ENCODE measurements at regions not wholly inside any gene's neighbourhood (a gene's known extent, or its start where the extent isn't known, plus 50 kb on each side); places are given as distances from the start of the nearest gene placed in this dataset.

GRCh38 chr16:76059186-76059585, 218.0 kb upstream of the CNTNAP4 start:
- TF ChIP-seq CTCF (IDR thresholded peaks at IDR 0.05): no peak
- no peak overlapping the region for H3K9ac ChIP-seq (ENCODE audit: low read depth in 2 of 2, low read length in 2 of 2)
- H3K4me1 ChIP-seq: no peaks in the 10 kb centered on the region
- H3K36me3 ChIP-seq: no peaks in the 10 kb centered on the region
- intact Hi-C loops (cut with DNase I): no loop called here
- no peaks in the 10 kb centered on the region for H3K27me3 ChIP-seq
- H3K9me3 ChIP-seq: no peaks in the 10 kb centered on the region
- no peak overlapping the region for H3K27ac ChIP-seq
- no peak overlapping the region for H3K4me3 ChIP-seq
- no peak for DNase-seq

GRCh38 chr16:76059701-76060100, 217.5 kb upstream of the CNTNAP4 start:
- H3K4me1 ChIP-seq: no peaks in the 10 kb centered on the region
- H3K9me3 ChIP-seq: no peaks in the 10 kb centered on the region
- no peaks in the 10 kb centered on the region for H3K36me3 ChIP-seq
- H3K9ac ChIP-seq (ENCODE audit: low read depth in 2 of 2, low read length in 2 of 2): no peak overlapping the region
- no peaks in the 10 kb centered on the region for H3K27me3 ChIP-seq
- no peak overlapping the region for H3K4me3 ChIP-seq
- H3K27ac ChIP-seq: no peak overlapping the region
- DNase-seq: no peak
- no peak for TF ChIP-seq CTCF (IDR thresholded peaks at IDR 0.05)
- intact Hi-C loops (cut with DNase I): no loop called here

GRCh38 chr16:76071690-76072089, 205.5 kb upstream of the CNTNAP4 start:
- Histone ChIP-seq H3K9ac (ENCODE audit: low read depth in 2 of 2, low read length in 2 of 2) (no peak overlapping the region), H3K4me3 (no peak overlapping the region), H3K9me3 (no peaks in the 10 kb centered on the region), H3K4me1 (no peaks in the 10 kb centered on the region), H3K36me3 (no peaks in the 10 kb centered on the region), H3K27ac (no peak overlapping the region), H3K27me3 (no peaks in the 10 kb centered on the region)
- intact Hi-C loops (cut with DNase I): no loop called here
- TF ChIP-seq CTCF (IDR thresholded peaks at IDR 0.05): no peak
- no peak for DNase-seq

- Histone ChIP-seq H3K27me3 (no peaks in the 10 kb centered on the region), H3K36me3 (no peaks in the 10 kb centered on the region), H3K27ac (no peak overlapping the region), H3K4me1 (no peaks in the 10 kb centered on the region), H3K4me3 (no peak overlapping the region), H3K9ac (ENCODE audit: low read depth in 2 of 2, low read length in 2 of 2) (no peak overlapping the region), H3K9me3 (no peaks in the 10 kb centered on the region)
- intact Hi-C loops (cut with DNase I): no loop called here
- DNase-seq: no peak
- TF ChIP-seq CTCF (IDR thresholded peaks at IDR 0.05): no peak
Observed at GRCh38 chr16:76081967-76082366, 195.2 kb upstream of the CNTNAP4 start.

- Histone ChIP-seq H3K9me3 (no peaks in the 10 kb centered on the region), H3K27me3 (no peaks in the 10 kb centered on the region), H3K4me3 (no peak overlapping the region), H3K27ac (no peak overlapping the region), H3K9ac (ENCODE audit: low read depth in 2 of 2, low read length in 2 of 2) (no peak overlapping the region), H3K36me3 (no peaks in the 10 kb centered on the region), H3K4me1 (no peaks in the 10 kb centered on the region)
- TF ChIP-seq CTCF (IDR thresholded peaks at IDR 0.05): no peak
- intact Hi-C loops (cut with DNase I): no loop called here
- DNase-seq: no peak
Observed at GRCh38 chr16:76106647-76107046, 170.6 kb upstream of the CNTNAP4 start.

- H3K4me3 ChIP-seq: no peak overlapping the region
- no peak overlapping the region for H3K27ac ChIP-seq
- no peak overlapping the region for H3K9ac ChIP-seq (ENCODE audit: low read depth in 2 of 2, low read length in 2 of 2)
- DNase-seq: no peak
- no peaks in the 10 kb centered on the region for H3K9me3 ChIP-seq
- no peaks in the 10 kb centered on the region for H3K4me1 ChIP-seq
- no peaks in the 10 kb centered on the region for H3K36me3 ChIP-seq
- no peak for TF ChIP-seq CTCF (IDR thresholded peaks at IDR 0.05)
- no peaks in the 10 kb centered on the region for H3K27me3 ChIP-seq
- intact Hi-C loops (cut with DNase I): no loop called here
Observed at GRCh38 chr16:76108460-76108859, 168.7 kb upstream of the CNTNAP4 start.

Measured in colonic mucosa (tissue), 4 donors.